T-helper 2 cell treated with Interferon-gamma antibody and Interleukin-4, amounts not matched to agents 5 μg/mL and 100 μg/mL, for 36 hours (primary cell): ENCODE measurements at regions not wholly inside any gene's neighbourhood (a gene's known extent, or its start where the extent isn't known, plus 50 kb on each side); places are given as distances from the start of the nearest gene placed in this dataset.
A peak's percentile ranks its signal among the peaks of the same experiment; 100 is the strongest.

Experiments used
- DNase-seq: peaks from one replicate; pipeline ENCODE4 v3.0.0; 2021; ENCODE audit warnings: low spot score
- H3K27ac Mint-ChIP-seq: one replicate; pipeline ENCODE4 v1.8.0; 2021; ENCODE audit warnings: mild to moderate bottlenecking, mixed read lengths
- H3K27me3 Mint-ChIP-seq: one replicate; pipeline ENCODE4 v1.8.0; 2021; ENCODE audit warnings: low read depth, mixed read lengths
- H3K36me3 Mint-ChIP-seq: one replicate; pipeline ENCODE4 v1.8.0; 2021; ENCODE audit warnings: low read depth, mixed read lengths
- H3K4me1 Mint-ChIP-seq: one replicate; pipeline ENCODE4 v1.8.0; 2021; ENCODE audit warnings: low read depth, mixed read lengths
- H3K4me3 Mint-ChIP-seq: one replicate; pipeline ENCODE4 v1.8.0; 2022; ENCODE audit warnings: mild to moderate bottlenecking, moderate library complexity, mixed read lengths
- H3K9me3 Mint-ChIP-seq: one replicate; pipeline ENCODE4 v1.8.0; 2021; ENCODE audit warnings: mixed read lengths

DNA sequence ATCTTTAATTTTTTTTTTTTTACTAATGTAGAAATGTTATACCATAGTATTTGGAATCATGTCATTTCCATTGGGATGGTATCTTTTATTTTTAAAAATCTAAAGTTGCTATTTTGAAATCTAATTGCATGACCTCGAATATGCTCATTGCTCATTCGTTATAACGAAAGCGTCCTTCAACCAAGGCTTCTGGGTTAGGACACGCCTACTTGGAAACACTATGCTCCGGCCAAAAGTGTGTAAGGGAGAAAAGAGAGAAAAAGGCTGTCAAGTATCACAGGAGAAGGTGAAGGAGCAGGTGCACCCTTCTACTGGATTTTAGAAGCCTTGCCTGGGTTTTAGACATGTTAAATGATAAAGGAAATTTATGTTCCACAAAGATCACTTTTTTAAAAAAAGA lies 465.9 kb upstream of the ID2 start:
- H3K27ac Mint-ChIP-seq, result no peak overlapping the region
- peaks cover 7% of the 10 kb centered on the region for H3K4me1 Mint-ChIP-seq
- no peaks in the 10 kb centered on the region for H3K27me3 Mint-ChIP-seq
- no peak overlapping the region for H3K4me3 Mint-ChIP-seq
- H3K9me3 Mint-ChIP-seq, result peaks cover 8% of the 10 kb centered on the region
- no peak for DNase-seq
- H3K36me3 Mint-ChIP-seq, result peaks cover 2% of the 10 kb centered on the region

DNA sequence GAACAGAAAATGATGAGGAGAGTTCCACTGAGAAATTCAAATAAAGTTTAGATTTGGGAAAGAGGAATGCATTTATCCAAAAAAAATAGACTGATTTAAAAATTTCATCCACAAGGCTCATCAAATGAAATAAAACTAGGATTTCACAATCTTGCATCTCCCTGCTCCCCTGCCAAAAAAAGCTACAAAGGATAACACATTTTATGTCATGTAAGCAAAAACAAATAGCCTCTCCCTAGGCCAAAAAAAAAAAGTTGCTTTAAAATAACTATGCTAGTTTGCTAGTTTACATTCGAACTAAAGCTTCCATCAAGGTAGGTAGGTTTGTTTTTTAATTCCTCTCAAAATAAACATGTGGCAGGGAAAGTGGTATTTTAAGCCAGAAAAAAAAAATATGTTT lies 465.5 kb upstream of the ID2 start:
- no peaks in the 10 kb centered on the region for H3K27me3 Mint-ChIP-seq
- H3K4me1 Mint-ChIP-seq, result peaks cover 6% of the 10 kb centered on the region
- no peak overlapping the region for H3K27ac Mint-ChIP-seq
- peaks cover 2% of the 10 kb centered on the region for H3K36me3 Mint-ChIP-seq
- DNase-seq, result no peak
- peaks cover 7% of the 10 kb centered on the region for H3K9me3 Mint-ChIP-seq
- no peak overlapping the region for H3K4me3 Mint-ChIP-seq

DNA sequence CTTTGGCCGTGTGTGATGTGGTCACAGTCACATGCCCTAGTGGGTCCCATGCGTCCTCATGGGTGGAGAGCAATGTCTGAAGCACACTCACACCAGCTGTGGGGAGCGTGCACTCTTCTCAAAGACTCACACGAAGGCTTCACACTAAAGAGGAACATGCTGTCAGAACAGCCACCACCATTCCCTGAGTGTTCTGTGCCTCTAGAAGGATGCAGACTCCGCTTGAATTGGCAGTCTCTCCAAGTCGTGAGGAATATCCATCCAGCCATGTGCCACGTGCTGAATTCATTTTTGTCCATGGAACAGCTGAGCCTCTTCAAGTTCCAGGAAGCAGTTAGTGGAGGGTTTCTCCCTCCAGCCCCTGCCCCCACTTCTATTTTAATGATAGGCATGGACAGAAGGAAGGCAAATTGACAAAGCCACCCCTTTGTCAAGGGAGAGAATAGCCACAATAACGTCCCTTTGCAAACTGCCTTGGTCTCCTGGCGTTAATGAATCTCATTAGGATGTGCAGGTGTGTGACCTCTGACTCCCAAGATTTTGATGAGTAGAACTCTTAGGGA lies 464.3 kb upstream of the ID2 start:
- Mint-ChIP-seq H3K27ac (no peak overlapping the region), H3K9me3 (peaks cover under 1% of the 10 kb centered on the region), H3K27me3 (no peaks in the 10 kb centered on the region), H3K36me3 (no peaks in the 10 kb centered on the region), H3K4me1 (peaks cover 1% of the 10 kb centered on the region), H3K4me3 (no peak overlapping the region)
- DNase-seq, result no peak

DNA sequence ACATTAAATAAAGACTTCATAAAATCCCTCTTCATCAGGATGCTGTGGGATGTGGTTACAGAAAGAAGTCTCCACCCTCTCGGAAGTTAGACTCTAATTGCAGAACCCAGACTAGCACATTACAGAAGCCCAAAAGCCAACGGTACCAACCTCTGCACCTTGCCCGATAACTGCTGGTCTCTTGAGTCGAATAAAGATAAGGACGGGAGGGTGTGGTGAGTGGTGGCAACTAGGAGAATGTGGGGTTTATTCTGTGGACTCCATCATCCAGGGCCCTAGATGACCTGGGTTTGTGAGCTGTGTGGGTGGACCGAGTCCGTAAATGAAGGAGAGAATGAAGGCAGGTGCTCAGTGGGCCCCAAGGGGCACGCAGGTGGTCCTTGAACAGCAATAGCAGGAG lies 462.8 kb upstream of the ID2 start:
- Mint-ChIP-seq H3K27me3 (no peaks in the 10 kb centered on the region), H3K9me3 (no peaks in the 10 kb centered on the region), H3K4me1 (peaks cover 1% of the 10 kb centered on the region), H3K4me3 (no peak overlapping the region), H3K27ac (no peak overlapping the region), H3K36me3 (no peaks in the 10 kb centered on the region)
- no peak for DNase-seq

DNA sequence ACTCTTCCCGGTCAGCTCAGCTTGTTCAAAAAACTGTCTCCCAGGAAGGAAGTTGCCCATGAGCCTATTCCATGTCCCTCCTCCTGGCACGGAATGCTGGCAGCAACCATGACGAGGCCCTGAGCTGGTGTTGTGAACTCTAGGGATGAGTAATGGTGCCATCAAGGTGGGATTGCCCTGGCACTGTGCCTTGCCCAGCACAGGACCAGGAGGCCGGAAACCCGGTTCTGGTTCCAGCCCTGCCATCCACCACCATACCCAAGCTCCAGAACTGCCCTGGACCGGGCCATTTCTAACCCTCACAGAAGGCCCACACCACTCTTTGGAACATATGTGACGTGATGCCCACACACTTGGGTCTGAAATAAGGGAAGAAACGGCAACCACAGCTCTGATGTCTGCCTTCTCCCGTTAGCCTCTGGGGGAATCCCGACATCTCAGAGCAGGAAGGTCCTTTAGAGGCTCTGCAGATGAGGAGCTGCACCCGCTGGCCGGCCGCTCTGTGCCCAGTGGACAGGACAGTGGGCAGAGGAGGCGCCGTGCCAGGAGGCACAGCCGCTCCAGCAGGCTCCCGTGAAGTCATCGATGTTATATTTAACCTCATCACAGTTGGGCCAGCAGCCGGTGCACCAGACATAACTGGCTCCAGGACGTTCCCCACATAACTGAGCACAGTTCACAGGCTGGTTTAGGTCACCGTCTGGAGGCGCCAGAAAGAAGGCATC lies 462.1 kb upstream of the ID2 start:
- no peaks in the 10 kb centered on the region for H3K27me3 Mint-ChIP-seq
- H3K9me3 Mint-ChIP-seq, result no peaks in the 10 kb centered on the region
- no peak for DNase-seq
- H3K4me1 Mint-ChIP-seq, result peaks cover 1% of the 10 kb centered on the region
- H3K4me3 Mint-ChIP-seq, result no peak overlapping the region
- H3K36me3 Mint-ChIP-seq, result no peaks in the 10 kb centered on the region
- H3K27ac Mint-ChIP-seq, result no peak overlapping the region

DNA sequence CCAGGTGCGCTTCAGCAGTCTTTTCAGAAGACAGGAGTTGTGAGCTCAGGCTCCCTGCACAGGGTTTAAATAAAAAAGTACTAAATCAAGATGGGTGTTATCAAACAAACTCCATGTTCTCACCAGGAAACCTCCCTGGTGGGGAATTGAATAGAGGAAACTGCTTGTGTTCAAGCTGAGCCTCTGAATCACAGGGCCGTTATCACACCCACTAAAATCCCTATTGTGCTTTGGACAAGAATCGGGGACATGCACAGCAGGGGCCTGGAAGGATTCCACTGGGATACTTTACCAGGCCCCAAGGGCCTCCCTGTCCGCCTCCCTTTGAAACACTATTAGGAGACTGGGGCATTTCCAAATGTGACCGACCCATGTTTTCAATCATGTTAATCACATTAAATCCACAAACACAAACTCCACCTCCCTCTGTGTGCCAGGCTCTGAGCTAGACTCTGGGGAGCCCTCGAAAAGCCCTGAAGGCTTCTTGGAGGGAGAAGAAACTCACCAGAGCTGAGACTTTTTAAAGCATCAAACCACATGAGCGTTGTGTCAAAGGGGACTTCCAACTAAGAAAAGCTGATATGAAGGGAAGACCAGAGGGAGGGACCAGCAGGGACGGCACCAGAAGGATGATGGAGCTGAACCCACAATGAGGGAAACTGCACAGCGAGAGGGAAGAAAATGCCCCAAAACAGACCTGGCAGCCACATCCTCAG lies 458.7 kb upstream of the ID2 start:
- Mint-ChIP-seq H3K4me1 (peaks cover 1% of the 10 kb centered on the region), H3K27ac (no peak overlapping the region), H3K36me3 (no peaks in the 10 kb centered on the region), H3K4me3 (no peak overlapping the region), H3K9me3 (no peaks in the 10 kb centered on the region), H3K27me3 (no peaks in the 10 kb centered on the region)
- DNase-seq, result no peak

DNA sequence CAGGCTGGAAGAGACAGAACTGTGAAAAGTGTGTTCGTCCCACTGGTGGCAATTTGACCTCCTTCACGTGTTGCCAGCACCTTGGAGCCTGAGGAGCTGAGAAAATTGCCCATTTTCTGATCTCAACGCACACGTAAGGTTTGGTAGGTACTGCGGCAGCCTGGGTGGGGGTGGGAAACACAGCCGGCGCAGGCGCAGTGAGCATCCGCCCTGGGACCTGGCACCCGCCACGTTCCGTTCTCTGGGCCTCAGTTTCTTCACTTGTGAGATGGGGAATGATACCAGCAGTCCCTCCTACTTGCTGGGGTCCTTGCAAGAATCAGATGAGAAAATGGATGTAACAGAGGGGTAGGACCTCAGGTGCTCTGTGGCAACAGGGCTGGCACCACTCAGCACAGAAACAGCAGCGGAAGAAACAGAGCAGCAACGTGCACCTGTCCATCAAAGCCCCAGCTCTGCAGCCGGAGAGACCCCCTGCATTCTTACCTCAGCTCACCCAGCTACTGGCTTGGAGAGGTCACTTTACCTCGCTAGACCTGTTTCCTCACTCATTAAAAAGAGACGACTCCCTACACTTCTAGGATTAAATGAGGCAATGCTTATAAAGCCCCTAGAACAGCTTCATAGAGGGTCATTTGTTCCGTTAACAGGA lies 458.0 kb upstream of the ID2 start:
- H3K4me3 Mint-ChIP-seq, result no peak overlapping the region
- H3K27me3 Mint-ChIP-seq, result no peaks in the 10 kb centered on the region
- peaks cover 1% of the 10 kb centered on the region for H3K4me1 Mint-ChIP-seq
- no peak overlapping the region for H3K27ac Mint-ChIP-seq
- H3K36me3 Mint-ChIP-seq, result no peaks in the 10 kb centered on the region
- DNase-seq, result no peak
- no peaks in the 10 kb centered on the region for H3K9me3 Mint-ChIP-seq

DNA sequence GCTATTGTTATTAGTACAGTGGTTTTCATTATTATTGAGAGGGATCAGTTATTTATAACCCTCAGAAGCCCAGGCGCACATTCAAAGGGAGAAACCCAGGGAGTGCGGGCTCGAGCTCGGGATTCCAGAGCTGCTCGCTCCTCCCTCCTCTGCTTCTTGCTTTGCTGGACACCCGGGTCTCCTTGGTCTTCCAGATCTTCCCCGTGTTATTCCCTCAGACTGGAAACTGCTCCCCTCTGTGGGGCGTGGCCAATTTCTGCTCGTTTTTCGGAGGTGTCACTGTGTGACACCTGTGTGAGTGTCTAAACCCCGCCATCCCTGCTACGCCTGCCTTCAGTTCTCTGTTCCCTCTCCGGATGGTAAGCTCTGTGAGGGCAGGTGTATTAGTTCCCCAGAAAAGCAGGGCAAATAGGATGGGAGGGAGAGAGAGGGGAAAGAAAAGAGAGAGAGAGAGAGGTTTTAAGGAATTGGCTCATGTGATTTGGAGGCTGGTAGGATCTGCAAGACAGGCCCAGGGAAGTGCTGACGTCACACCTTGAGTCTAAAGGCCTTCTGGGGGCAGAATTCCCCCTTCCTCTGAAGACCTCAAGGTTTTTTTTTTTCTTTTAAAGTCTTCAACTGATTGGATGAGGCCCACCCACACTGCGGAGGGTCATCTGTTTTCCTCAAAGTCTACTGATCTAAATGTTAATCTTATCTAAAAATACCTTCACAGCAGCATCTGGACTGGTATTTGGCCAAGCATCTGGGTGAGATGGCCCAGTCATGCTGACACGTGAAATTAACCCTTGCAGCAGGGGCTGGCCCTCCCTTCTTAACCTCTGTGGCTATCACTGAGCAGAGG lies 457.3 kb upstream of the ID2 start:
- H3K4me1 Mint-ChIP-seq, result peaks cover 7% of the 10 kb centered on the region
- H3K27ac Mint-ChIP-seq, result peak overlapping the region; percentile 24
- H3K4me3 Mint-ChIP-seq, result no peak overlapping the region
- no peaks in the 10 kb centered on the region for H3K9me3 Mint-ChIP-seq
- no peak for DNase-seq
- no peaks in the 10 kb centered on the region for H3K27me3 Mint-ChIP-seq
- peaks cover 3% of the 10 kb centered on the region for H3K36me3 Mint-ChIP-seq

DNA sequence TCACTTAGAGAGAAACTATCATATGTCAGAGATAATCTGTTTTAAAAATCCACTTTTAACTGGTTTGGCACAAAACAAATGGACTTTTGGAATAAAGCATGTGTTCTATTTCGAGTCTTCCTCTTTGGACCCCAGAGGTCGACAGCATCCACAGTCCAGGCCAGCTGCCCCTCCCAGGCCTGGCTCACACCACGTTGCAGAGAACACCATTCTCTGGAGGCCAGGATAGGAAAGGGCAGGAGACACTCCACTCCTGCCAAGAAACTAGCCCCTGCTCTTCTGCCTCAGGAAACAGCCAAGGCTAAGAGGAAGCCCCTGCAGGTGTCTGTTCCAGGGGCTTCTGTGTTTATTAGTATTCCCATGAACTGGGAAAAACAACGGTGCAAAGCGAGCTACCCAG lies 456.6 kb upstream of the ID2 start:
- DNase-seq, result no peak
- Mint-ChIP-seq H3K4me1 (peaks cover 12% of the 10 kb centered on the region), H3K27ac (no peak overlapping the region), H3K36me3 (peaks cover 3% of the 10 kb centered on the region), H3K27me3 (no peaks in the 10 kb centered on the region), H3K9me3 (no peaks in the 10 kb centered on the region), H3K4me3 (no peak overlapping the region)

DNA sequence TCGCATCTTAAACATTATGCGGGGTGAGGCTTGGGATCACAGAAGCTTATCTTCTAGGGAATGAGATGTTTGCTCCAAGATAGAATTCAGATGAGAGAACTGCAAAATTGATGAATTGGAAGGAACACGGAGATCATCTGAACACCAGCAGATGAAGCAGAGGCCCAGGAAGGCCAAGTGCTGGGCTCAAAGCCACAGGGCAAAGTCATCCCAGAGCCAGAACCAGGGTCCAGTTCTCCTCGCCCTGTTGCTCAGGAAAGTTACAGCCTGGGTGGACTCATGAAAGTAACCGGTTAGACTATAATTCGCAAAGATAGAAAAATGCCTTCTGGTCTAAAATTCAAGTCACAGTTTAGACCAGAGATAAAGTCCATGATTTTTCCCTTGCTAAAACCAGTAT lies 456.1 kb upstream of the ID2 start:
- Mint-ChIP-seq H3K27me3 (no peaks in the 10 kb centered on the region), H3K36me3 (peaks cover 3% of the 10 kb centered on the region), H3K4me1 (peaks cover 16% of the 10 kb centered on the region), H3K4me3 (no peak overlapping the region), H3K27ac (no peak overlapping the region), H3K9me3 (peaks cover 5% of the 10 kb centered on the region)
- no peak for DNase-seq

DNA sequence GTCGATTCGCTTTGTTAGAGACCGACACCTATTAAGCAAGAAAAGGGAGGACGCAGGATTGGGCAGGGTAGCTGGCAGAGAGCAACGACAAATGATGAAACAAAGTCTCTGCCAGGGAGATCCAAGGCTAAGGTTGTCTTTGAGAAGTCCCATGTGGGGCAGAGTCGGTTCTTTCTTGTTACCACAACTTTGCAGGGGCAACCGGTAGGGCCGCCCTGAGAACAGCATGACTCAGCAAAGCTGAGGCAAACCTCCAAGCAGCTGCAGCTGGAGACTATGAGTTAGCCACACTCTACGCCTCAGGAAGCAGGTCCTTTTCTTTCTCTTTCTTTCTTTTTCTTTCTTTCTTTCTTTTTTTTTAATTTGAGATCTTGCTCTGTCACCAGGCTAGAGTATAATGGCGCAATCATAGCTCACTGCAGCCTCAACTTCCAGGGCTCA lies 452.3 kb upstream of the ID2 start:
- peaks cover 3% of the 10 kb centered on the region for H3K36me3 Mint-ChIP-seq
- peak overlapping the region; percentile 37 for H3K4me3 Mint-ChIP-seq
- DNase-seq, result peak; percentile 52
- H3K4me1 Mint-ChIP-seq, result peaks cover 17% of the 10 kb centered on the region
- H3K27ac Mint-ChIP-seq, result peak overlapping the region; percentile 74
- H3K9me3 Mint-ChIP-seq, result peaks cover 15% of the 10 kb centered on the region
- H3K27me3 Mint-ChIP-seq, result no peaks in the 10 kb centered on the region

DNA sequence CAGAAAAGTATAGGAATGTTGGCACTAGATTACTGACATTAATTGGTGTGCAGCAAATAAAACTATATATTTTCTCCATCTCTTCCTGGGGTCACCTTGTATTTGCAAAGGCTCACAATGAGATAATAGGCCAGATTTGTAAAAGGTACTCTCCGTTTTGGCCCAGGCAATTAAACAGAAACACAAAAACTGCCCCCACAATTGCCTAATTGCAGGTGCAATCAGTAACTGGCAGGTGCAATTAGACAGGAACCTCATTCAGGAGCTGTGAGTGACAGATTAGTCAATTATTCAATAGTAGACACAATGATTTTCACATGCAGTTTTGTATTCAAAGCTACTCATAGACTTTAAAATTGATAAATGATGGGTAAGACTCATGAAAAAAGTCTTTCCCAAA lies 451.4 kb upstream of the ID2 start:
- Mint-ChIP-seq H3K27ac (peak overlapping the region; percentile 21), H3K27me3 (no peaks in the 10 kb centered on the region), H3K9me3 (peaks cover 15% of the 10 kb centered on the region), H3K36me3 (peaks cover 3% of the 10 kb centered on the region), H3K4me1 (peaks cover 24% of the 10 kb centered on the region), H3K4me3 (peak overlapping the region; percentile 35)
- no peak for DNase-seq

DNA sequence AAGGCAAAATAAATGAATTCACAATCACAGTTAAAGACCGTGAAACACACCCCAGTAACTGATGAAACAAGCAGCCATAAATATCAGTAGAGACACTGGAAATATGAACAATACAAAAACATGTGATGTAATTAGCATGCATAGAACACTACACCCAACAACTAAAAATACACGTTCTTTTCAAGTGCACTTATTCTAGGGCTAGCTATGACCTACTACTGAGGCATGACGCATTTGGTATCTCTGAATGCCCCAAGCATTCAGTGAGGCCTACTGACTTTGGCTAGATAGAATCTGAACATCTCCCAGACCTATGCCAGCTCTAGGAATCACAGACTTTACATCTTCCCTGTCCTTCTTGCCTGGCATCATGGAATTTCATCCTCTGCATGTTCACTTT lies 450.0 kb upstream of the ID2 start:
- no peak for DNase-seq
- Mint-ChIP-seq H3K36me3 (peaks cover 3% of the 10 kb centered on the region), H3K4me3 (no peak overlapping the region), H3K4me1 (peaks cover 24% of the 10 kb centered on the region), H3K27me3 (no peaks in the 10 kb centered on the region), H3K27ac (no peak overlapping the region), H3K9me3 (peaks cover 15% of the 10 kb centered on the region)
